ENCODE measurements at regions not wholly inside any gene's neighbourhood (a gene's known extent, or its start where the extent isn't known, plus 50 kb on each side); places are given as distances from the start of the nearest gene placed in this dataset.

GRCh38 chr10:111511751-111512150, 434.9 kb downstream of the ADRA2A start:
- Histone ChIP-seq H4K5ac (ENCODE audit: insufficient read length, low read depth, low read length) (no peak overlapping the region), H3K4ac (replicated peaks; ENCODE audit: insufficient read length, low read depth, low read length) (no peak overlapping the region), H2BK120ac (replicated peaks; ENCODE audit: low read depth, low read length) (no peak overlapping the region), H2BK15ac (ENCODE audit: low read length) (no peak overlapping the region), H3K27me3 (replicated peaks in 1 of 4; ENCODE audit: control insufficient read depth in 3 of 4, extremely low read depth in 1 of 4, insufficient read depth in 3 of 4, low read length in 3 of 4) (no peaks in the 10 kb centered on the region), H4K91ac (replicated peaks; ENCODE audit: insufficient read length, low read length) (no peak overlapping the region), H3K79me2 (ENCODE audit: control insufficient read depth in 1 of 2, insufficient read depth in 2 of 2, low read length in 2 of 2) (no peaks in the 10 kb centered on the region), H3K4me3 (ENCODE audit: extremely low read depth in 1 of 4, insufficient read depth in 2 of 4, low read depth in 3 of 4, low read length in 4 of 4) (no peak overlapping the region), H4K20me1 (replicated peaks in 1 of 2; ENCODE audit: control insufficient read depth in 1 of 2, insufficient read depth in 2 of 2, low read length in 2 of 2) (no peaks in the 10 kb centered on the region), H3K9ac (replicated peaks in 1 of 4; ENCODE audit: extremely low read depth in 1 of 4, low read depth in 3 of 4, low read length in 3 of 4) (no peak overlapping the region), H2BK12ac (ENCODE audit: low read depth, low read length) (no peak overlapping the region), H3K79me1 (ENCODE audit: low read depth, low read length) (no peaks in the 10 kb centered on the region), H4K8ac (ENCODE audit: extremely low read depth, insufficient read depth, low read length) (no peak overlapping the region), H2BK5ac (ENCODE audit: low read depth, low read length) (no peak overlapping the region), H2BK20ac (ENCODE audit: low read length) (no peak overlapping the region), H3K27ac (ENCODE audit: low read depth, low read length) (no peak overlapping the region), H3K4me1 (replicated peaks in 1 of 4; ENCODE audit: control insufficient read depth in 3 of 4, insufficient read depth in 4 of 4, low read length in 3 of 4) (peaks cover 3 to 9% (median 5%) of the 10 kb centered on the region in 4 experiments), H3K23me2 (ENCODE audit: low read depth, low read length) (no peaks in the 10 kb centered on the region; the same call in 1 of the 2 replicates), H2AFZ (ENCODE audit: low read length) (no peak overlapping the region), H3K9me3 (ENCODE audit: insufficient read depth in 2 of 2, low read depth in 1 of 2, low read length in 1 of 2) (no peaks in the 10 kb centered on the region), H3K14ac (ENCODE audit: insufficient read length) (no peak overlapping the region), H3K36me3 (ENCODE audit: control insufficient read depth in 2 of 4, insufficient read depth in 4 of 4, low read length in 3 of 4) (no peaks in the 10 kb centered on the region), H3K23ac (ENCODE audit: insufficient read length) (no peak overlapping the region), H2AK5ac (ENCODE audit: low read depth, low read length) (no peak overlapping the region), H3K18ac (ENCODE audit: extremely low read depth, low read length) (no peak overlapping the region), H3K56ac (replicated peaks; ENCODE audit: insufficient read length, low read depth, low read length) (no peak overlapping the region), H3K4me2 (ENCODE audit: insufficient read depth in 1 of 2, low read depth in 2 of 2, low read length in 2 of 2) (no peak overlapping the region)
- TF ChIP-seq KDM1A (IDR thresholded peaks at IDR 0.05; ENCODE audit: borderline replicate concordance, low read length) (no peak), RAD21 (IDR thresholded peaks at IDR 0.05 in 1 of 2, conservative IDR thresholded peaks at IDR 0.05 in 1 of 2; ENCODE audit: low read depth in 2 of 2, low read length in 2 of 2) (peak in 1 of 2 experiments; percentile 17; a peak in 2 of 4 replicates)
- ChIA-PET POLR2A (ENCODE audit: partially characterized antibody) (no interaction called here), CTCF (ENCODE audit: partially characterized antibody) (no interaction called here)
- DNase-seq (ENCODE audit: low read depth in 1 of 2, low spot score in 2 of 2) = no peak
- no peak for FAIRE-seq
- WGBS, 2 experiments (ENCODE audit: extremely low coverage in 1 of 2, insufficient coverage in 1 of 2, insufficient read length in 1 of 2, insufficient replicate concordance in 2 of 2, low coverage in 1 of 2, low lambda C conversion rate in 2 of 2, missing lambda C conversion rate in 1 of 2) = 92% methylated on average over 1 of the region's 1 CpG; no CpG with 5 or more reads in 1 of the 2 experiments

Measured in H1 (cell line).